NCI-H2107 (cell line): ENCODE measurements at regions not wholly inside any gene's neighbourhood (a gene's known extent, or its start where the extent isn't known, plus 50 kb on each side); places are given as distances from the start of the nearest gene placed in this dataset.

Experiments
- DNase-seq: peaks from one replicate; lab custom pipeline; 2025; lab: John Stamatoyannopoulos, UW

GRCh38 chr12:38969706-38970105 is 64.3 kb upstream of the CPNE8 start:
- DNase-seq = no peak

DNA sequence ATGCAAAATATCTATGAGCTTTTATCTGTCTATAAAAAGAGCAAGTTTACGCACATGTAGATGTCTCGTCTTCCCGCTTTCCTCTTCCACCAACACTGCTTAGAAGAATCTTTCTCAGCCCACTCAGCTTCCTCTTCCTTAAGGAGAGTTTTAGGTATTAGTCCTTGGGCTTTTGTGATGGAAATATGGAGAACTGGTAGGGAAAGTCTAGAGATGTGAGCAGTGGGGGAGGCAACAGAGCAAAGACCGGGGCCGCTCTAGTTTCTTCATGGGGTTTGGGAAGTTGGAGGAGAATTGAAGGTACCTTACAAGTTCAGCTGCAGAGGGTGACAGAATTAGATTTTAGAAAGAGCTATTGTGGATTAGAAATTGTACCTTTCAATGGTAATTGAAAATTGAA is 56.3 kb upstream of the CPNE8 start:
- no peak for DNase-seq

- DNase-seq = no peak
Measured at GRCh38 chr12:38961012-38961411, 55.6 kb upstream of the CPNE8 start.

GRCh38 chr12:38956337-38956736 is 50.9 kb upstream of the CPNE8 start:
- no peak for DNase-seq
